BLaER1 treated with 17β-estradiol and CSF1 and Interleukin-3, amounts not matched to agents 10 nM and 100 nM (cell line): ENCODE measurements at regions not wholly inside any gene's neighbourhood (a gene's known extent, or its start where the extent isn't known, plus 50 kb on each side); places are given as distances from the start of the nearest gene placed in this dataset.
"Not testable (repeated sequence)": the region's sequence is repeated elsewhere in the genome, so short reads cannot be mapped to it uniquely, and the experiment has no call there.

ENCODE experiments used
- H3K27ac ChIP-seq, 11 experiments: shearing (Covaris generic); formaldehyde crosslinking; 2 replicates each; pipeline ENCODE4 v1.8.1; 2022
- H3K27me3 ChIP-seq, 11 experiments: shearing (Covaris generic); formaldehyde crosslinking; 2 replicates each; pipeline ENCODE4 v1.8.1; 2022
- H3K36me3 ChIP-seq, 11 experiments: shearing (Covaris generic); formaldehyde crosslinking; 2 replicates each; pipeline ENCODE4 v1.8.1; 2022
- H3K4me1 ChIP-seq, 10 experiments: shearing (Covaris generic); formaldehyde crosslinking; 2 replicates each; pipeline ENCODE4 v1.8.1; 2022
- H3K4me2 ChIP-seq, 11 experiments: shearing (Covaris generic); formaldehyde crosslinking; 2 replicates each; pipeline ENCODE4 v1.8.1; 2022
- H3K4me3 ChIP-seq, 10 experiments: shearing (Covaris generic); formaldehyde crosslinking; 2 replicates each; pipeline ENCODE4 v1.8.1; 2022
- H3K9ac ChIP-seq, 11 experiments: shearing (Covaris generic); formaldehyde crosslinking; 2 replicates each; pipeline ENCODE4 v1.8.1; 2022
- H3K9me3 ChIP-seq, 11 experiments: shearing (Covaris generic); formaldehyde crosslinking; replicated peaks in 1 of 11; 2 replicates each; pipeline ENCODE4 v1.8.1; 2022
- H4K20me1 ChIP-seq, 11 experiments: shearing (Covaris generic); formaldehyde crosslinking; 2 replicates each; pipeline ENCODE4 v1.8.1; 2022
- Cebpa-rat ChIP-seq, 11 experiments: shearing (Covaris generic); IDR thresholded peaks; 2 replicates each; pipeline ENCODE4 v1.8.1; 2022

DNA sequence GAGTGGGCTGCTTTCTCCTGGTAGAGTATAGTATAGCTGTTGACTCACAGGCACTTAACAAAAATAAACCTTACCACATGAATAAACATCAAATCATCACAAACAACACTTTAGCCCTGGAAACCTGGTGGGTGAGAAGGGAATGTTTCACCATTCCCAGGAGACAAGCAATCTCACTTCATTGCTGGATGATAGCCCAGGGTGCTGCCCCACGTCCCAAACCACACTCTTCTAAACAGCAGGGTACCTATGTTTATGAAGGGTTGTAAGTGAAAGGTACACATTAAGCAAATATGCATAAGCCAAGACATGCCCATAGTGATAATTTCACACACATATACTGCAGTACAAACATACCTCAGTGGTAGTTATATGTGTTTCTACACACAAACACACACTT, 276.2 kb downstream of the FGFR2 start:
- H3K9ac ChIP-seq: no peak overlapping the region
- H3K4me3 ChIP-seq: no peak overlapping the region
- H3K36me3 ChIP-seq: no peaks in the 10 kb centered on the region
- H3K27ac ChIP-seq: no peak overlapping the region
- H3K4me1 ChIP-seq: peaks cover 0 to 34% (median 16%) of the 10 kb centered on the region in 10 experiments; a peak in 12 of 20 replicates
- H3K27me3 ChIP-seq: no peaks in the 10 kb centered on the region
- H3K9me3 ChIP-seq: peaks cover 12 to 44% (median 27%) of the 10 kb centered on the region in 11 experiments; a peak in 21 of 22 replicates
- H4K20me1 ChIP-seq: no peaks in the 10 kb centered on the region
- no peak for TF ChIP-seq Cebpa-rat (IDR thresholded peaks at IDR 0.05)
- peak overlapping the region in 7 of 11 experiments; percentile 10 to 68 (median 52); a peak in 13 of 22 replicates for H3K4me2 ChIP-seq

DNA sequence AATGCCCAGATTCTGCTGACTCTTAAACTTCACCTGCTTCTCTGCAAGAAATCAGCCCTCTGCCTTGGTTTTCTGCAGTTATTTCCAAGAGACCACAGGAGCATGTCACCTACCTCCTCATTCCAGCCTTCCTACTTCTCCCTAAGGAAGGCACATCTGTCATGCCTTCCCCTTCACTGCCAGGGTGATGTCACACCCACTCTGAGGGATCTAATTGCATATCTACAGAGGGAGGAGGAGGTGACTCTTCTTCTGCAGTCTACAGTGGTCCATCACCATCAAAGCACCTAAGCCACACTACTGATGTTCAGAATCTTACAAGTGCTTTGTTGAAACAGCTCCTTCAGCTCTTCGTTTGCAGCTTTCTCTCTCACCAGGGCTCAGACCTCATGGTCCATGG, 275.5 kb downstream of the FGFR2 start:
- Histone ChIP-seq H3K4me3 (no peak overlapping the region), H3K9me3 (peaks cover 12 to 39% (median 27%) of the 10 kb centered on the region in 11 experiments; a peak in 21 of 22 replicates), H3K36me3 (no peaks in the 10 kb centered on the region), H3K4me2 (peak overlapping the region in 7 of 11 experiments; percentile 9 to 68 (median 52); a peak in 9 of 22 replicates), H3K27ac (no peak overlapping the region), H3K27me3 (no peaks in the 10 kb centered on the region), H3K9ac (no peak overlapping the region), H4K20me1 (no peaks in the 10 kb centered on the region), H3K4me1 (peaks cover 0 to 34% (median 16%) of the 10 kb centered on the region in 10 experiments; a peak in 12 of 20 replicates)
- TF ChIP-seq Cebpa-rat (IDR thresholded peaks at IDR 0.05): no peak

DNA sequence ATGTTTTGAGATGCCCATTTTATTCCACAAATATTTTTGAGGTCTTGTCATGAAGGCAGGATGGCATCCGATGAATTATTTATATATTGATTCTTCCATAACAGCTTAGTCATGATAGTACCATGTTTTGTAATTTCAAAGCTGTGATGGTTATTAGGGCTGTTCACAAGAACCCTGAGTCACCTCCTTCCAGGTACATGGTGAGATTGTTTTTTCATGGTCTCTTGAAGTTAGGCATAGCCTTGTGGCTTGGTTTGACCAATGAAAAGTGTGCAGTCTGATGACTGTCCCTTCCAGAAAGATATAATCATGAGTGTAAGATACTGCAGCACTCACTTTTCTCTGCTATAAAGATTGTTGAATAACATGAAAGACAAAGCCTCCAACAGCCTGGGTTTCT, 274.8 kb downstream of the FGFR2 start:
- Histone ChIP-seq H3K27ac (no peak overlapping the region), H3K27me3 (no peaks in the 10 kb centered on the region), H3K4me1 (peaks cover 0 to 34% (median 16%) of the 10 kb centered on the region in 10 experiments; a peak in 12 of 20 replicates), H3K9ac (no peak overlapping the region), H3K36me3 (no peaks in the 10 kb centered on the region), H3K4me3 (no peak overlapping the region), H3K4me2 (no peak overlapping the region), H3K9me3 (peaks cover 6 to 34% (median 21%) of the 10 kb centered on the region in 11 experiments; a peak in 21 of 22 replicates), H4K20me1 (no peaks in the 10 kb centered on the region)
- no peak for TF ChIP-seq Cebpa-rat (IDR thresholded peaks at IDR 0.05)

DNA sequence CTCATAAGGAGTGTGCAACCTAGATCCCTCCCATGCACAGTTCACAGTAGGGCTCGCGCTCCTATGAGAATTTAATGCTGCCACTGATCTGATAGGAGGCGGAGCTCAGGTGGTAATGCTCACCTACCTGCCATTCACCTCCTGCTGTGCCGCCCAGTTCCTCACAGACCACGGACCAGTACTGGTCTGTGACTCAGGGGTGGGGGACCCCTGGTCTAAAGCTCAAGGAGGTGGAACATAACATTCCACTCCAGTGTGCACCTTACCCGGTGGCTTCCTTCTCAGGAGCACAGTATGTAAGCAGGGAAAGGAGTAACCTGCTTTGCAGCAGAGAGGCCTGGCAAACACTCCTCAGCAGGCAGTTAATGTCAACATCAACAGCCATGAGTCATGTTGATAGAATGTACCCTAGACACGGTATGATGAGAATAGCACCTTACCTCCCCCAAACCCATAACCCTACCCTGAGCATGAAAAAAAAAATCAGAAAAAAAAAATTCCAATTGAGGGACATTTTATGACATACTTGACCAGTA, 273.5 kb downstream of the FGFR2 start:
- no peaks in the 10 kb centered on the region for H3K36me3 ChIP-seq
- no peak overlapping the region for H3K27ac ChIP-seq
- TF ChIP-seq Cebpa-rat (IDR thresholded peaks at IDR 0.05): no peak
- H3K27me3 ChIP-seq: no peaks in the 10 kb centered on the region
- no peaks in the 10 kb centered on the region for H4K20me1 ChIP-seq
- H3K4me1 ChIP-seq: peaks cover 0 to 43% (median 20%) of the 10 kb centered on the region in 10 experiments; a peak in 14 of 20 replicates
- H3K4me2 ChIP-seq: no peak overlapping the region
- H3K4me3 ChIP-seq: no peak overlapping the region
- H3K9ac ChIP-seq: no peak overlapping the region
- H3K9me3 ChIP-seq: peaks cover 0 to 25% (median 8%) of the 10 kb centered on the region in 11 experiments; a peak in 12 of 22 replicates

DNA sequence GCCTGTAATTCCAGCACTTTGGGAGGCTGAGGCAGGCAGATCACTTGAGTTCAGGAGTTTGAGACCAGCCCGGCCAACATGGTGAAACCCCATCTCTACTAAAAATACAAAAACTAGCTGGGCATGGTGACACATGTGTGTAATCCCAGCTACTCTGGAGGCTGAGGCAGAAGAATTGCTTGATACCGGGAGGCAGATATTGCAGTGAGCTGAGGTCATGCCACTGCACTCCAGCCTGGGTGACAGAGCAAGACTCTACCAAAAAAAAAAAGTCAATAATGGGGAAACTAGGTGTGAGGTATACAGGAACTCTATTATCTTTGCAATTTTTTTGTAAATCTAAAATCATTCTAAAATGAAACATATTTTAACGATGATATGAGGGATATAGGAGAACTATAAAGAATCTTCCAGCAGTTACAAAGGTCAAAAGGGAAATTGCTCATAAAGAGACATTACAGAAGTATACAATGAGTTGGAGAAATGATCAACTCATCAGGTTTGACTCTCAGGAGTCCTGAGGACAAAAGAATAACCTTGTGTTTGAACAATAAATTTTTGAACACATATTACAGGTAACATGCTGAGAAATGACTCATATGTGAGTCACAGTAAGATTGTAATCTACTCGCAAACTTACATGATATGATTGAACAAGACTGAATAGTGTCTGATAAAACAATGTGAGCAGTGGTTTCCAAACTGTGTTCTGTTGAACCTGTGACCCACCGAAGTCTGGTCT, 272.6 kb downstream of the FGFR2 start:
- Histone ChIP-seq H3K36me3 (no peaks in the 10 kb centered on the region), H3K4me1 (peaks cover 0 to 43% (median 29%) of the 10 kb centered on the region in 10 experiments; a peak in 14 of 20 replicates), H3K4me2 (no peak overlapping the region), H3K9me3 (peaks cover 0 to 21% (median 4%) of the 10 kb centered on the region in 11 experiments; a peak in 6 of 22 replicates), H3K27me3 (no peaks in the 10 kb centered on the region), H4K20me1 (no peaks in the 10 kb centered on the region), H3K27ac (no peak overlapping the region), H3K9ac (no peak overlapping the region), H3K4me3 (no peak overlapping the region)
- no peak for TF ChIP-seq Cebpa-rat (IDR thresholded peaks at IDR 0.05)

DNA sequence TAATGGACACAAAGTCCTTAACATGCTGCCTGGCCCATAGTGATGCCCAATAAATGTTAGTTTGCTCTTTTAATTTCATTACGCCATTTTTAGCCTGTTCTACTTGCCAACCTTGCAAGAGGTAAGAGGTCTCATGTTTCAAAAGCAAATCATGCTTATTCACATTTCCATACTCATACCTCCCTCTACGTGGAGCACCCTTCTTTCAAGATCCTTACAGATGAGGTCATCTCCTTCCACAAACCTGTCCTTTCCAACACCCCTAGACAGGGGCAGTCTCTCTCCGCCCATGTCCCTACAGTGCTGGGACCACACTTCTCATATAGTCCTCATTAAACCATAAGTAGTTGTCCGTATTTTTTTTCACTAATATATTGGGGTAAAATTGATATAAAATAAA, 271.3 kb downstream of the FGFR2 start:
- no peaks in the 10 kb centered on the region for H3K27me3 ChIP-seq
- H3K36me3 ChIP-seq: no peaks in the 10 kb centered on the region
- H3K4me3 ChIP-seq: no peak overlapping the region
- TF ChIP-seq Cebpa-rat (IDR thresholded peaks at IDR 0.05): no peak
- H3K4me2 ChIP-seq: no peak overlapping the region
- no peak overlapping the region for H3K27ac ChIP-seq
- no peaks in the 10 kb centered on the region for H4K20me1 ChIP-seq
- no peak overlapping the region for H3K9ac ChIP-seq
- H3K4me1 ChIP-seq: peaks cover 0 to 42% (median 29%) of the 10 kb centered on the region in 10 experiments; a peak in 14 of 20 replicates
- H3K9me3 ChIP-seq: peaks cover 0 to 21% (median 4%) of the 10 kb centered on the region in 11 experiments; a peak in 6 of 22 replicates

DNA sequence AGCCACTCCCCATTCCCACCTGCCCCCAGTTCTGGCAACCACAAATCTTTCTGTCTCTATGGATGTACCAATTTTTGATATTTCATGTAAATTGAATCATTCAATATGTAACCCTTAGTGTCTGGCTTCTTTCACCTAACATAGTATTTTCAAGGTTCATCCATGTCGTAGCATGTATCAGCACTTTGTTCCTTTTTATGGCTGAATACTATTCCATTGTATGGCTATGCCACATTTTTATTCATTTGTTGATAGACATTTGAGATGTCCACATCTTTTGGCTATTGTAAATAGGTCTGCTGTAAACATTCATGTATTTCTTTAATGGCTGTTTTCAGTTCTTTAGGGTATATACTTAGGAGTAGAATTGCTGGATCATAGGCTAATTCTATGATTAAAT, 270.5 kb downstream of the FGFR2 start:
- H3K9ac ChIP-seq: no peak overlapping the region
- H3K4me2 ChIP-seq: no peak overlapping the region
- peaks cover 0 to 34% (median 22%) of the 10 kb centered on the region in 10 experiments; a peak in 15 of 20 replicates for H3K4me1 ChIP-seq
- peaks cover 0 to 21% (median 4%) of the 10 kb centered on the region in 11 experiments; a peak in 6 of 22 replicates for H3K9me3 ChIP-seq
- no peak for TF ChIP-seq Cebpa-rat (IDR thresholded peaks at IDR 0.05)
- H3K36me3 ChIP-seq: no peaks in the 10 kb centered on the region
- H4K20me1 ChIP-seq: no peaks in the 10 kb centered on the region
- H3K27ac ChIP-seq: no peak overlapping the region
- H3K4me3 ChIP-seq: no peak overlapping the region
- H3K27me3 ChIP-seq: no peaks in the 10 kb centered on the region

DNA sequence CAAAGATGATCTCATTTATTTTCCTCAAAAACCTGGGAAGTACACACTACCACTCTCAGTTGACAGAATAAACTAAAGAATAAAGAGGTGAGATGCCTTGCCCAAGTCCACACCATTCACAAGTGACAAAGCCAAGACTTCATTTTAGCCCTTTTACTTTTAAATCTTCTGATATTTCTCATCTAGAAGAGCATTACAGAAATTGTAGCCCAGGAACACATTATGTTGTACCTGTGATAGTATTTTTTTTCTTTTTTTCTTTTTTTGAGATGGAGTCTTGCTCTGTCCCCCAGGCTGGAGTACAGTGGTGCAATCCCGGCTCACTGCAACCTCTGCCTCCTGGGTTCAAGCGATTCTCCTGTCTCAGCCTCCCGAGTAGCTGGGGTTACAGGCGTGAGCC, 268.6 kb downstream of the FGFR2 start:
- Histone ChIP-seq H3K4me2 (peak overlapping the region in 8 of 11 experiments; percentile 3 to 74 (median 62); a peak in 13 of 22 replicates), H3K9me3 (peaks cover 0 to 11% (median 0%) of the 10 kb centered on the region in 11 experiments; a peak in 5 of 22 replicates), H3K4me1 (peaks cover 0 to 30% (median 20%) of the 10 kb centered on the region in 10 experiments; a peak in 14 of 20 replicates)
- H3K27me3 ChIP-seq, H4K20me1 ChIP-seq, H3K4me3 ChIP-seq, H3K9ac ChIP-seq, H3K27ac ChIP-seq, H3K36me3 ChIP-seq: not testable (repeated sequence)

DNA sequence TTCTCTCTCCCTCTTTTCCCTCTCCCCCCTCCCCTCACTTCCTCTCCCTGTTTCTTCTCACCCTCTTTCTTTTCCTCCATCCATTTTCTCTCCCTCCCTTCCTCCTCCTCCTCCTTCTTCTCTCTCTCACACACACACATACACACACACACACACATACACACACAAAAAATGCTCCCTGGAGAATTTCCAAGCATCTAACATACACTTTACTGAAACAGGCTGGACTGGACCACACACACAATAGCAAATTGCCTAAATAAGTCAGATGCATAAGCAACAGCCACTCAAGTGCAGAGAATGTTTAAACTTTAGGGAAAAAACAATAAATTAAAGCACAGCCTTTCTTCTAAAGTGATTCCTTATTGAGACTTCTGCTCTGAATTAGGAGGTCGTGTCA, 267.7 kb downstream of the FGFR2 start:
- H3K27me3 ChIP-seq: no peaks in the 10 kb centered on the region
- peak overlapping the region in 8 of 11 experiments; percentile 3 to 74 (median 62); a peak in 13 of 22 replicates for H3K4me2 ChIP-seq
- H3K27ac ChIP-seq: no peak overlapping the region
- no peaks in the 10 kb centered on the region for H4K20me1 ChIP-seq
- no peak for TF ChIP-seq Cebpa-rat (IDR thresholded peaks at IDR 0.05)
- no peak overlapping the region for H3K9ac ChIP-seq
- no peaks in the 10 kb centered on the region for H3K36me3 ChIP-seq
- H3K9me3 ChIP-seq: peaks cover 0 to 9% (median 0%) of the 10 kb centered on the region in 11 experiments; a peak in 4 of 22 replicates
- peaks cover 0 to 30% (median 20%) of the 10 kb centered on the region in 10 experiments; a peak in 14 of 20 replicates for H3K4me1 ChIP-seq
- no peak overlapping the region for H3K4me3 ChIP-seq
